ENCODE measurements at regions not wholly inside any gene's neighbourhood (a gene's known extent, or its start where the extent isn't known, plus 50 kb on each side); places are given as distances from the start of the nearest gene placed in this dataset.
A peak's percentile ranks its signal among the peaks of the same experiment; 100 is the strongest.
"Not testable (repeated sequence)": the region's sequence is repeated elsewhere in the genome, so short reads cannot be mapped to it uniquely, and the experiment has no call there.

- DNase-seq (ENCODE audit: low spot score), result no peak
Observed at GRCh38 chr18:1296237-1296636, 391.6 kb downstream of the ADCYAP1 start.

- no peak for DNase-seq (ENCODE audit: low spot score)
Observed at GRCh38 chr18:1302861-1303260, 398.2 kb downstream of the ADCYAP1 start.

- no peak for DNase-seq (ENCODE audit: low spot score)
Observed at GRCh38 chr18:1304392-1304992, 399.8 kb downstream of the ADCYAP1 start.

- no peak for DNase-seq (ENCODE audit: low spot score)
Observed at GRCh38 chr18:1306641-1307040, 402.0 kb downstream of the ADCYAP1 start.

GRCh38 chr18:1308686-1309085 is 404.0 kb downstream of the ADCYAP1 start:
- DNase-seq (ENCODE audit: low spot score), result no peak

GRCh38 chr18:1311376-1311775 is 406.7 kb downstream of the ADCYAP1 start:
- DNase-seq (ENCODE audit: low spot score), result no peak

GRCh38 chr18:1335345-1335744 is 430.7 kb downstream of the ADCYAP1 start:
- not testable (repeated sequence) for DNase-seq (ENCODE audit: low spot score)

GRCh38 chr18:1350931-1351450 is 446.3 kb downstream of the ADCYAP1 start:
- DNase-seq (ENCODE audit: low spot score), result no peak

GRCh38 chr18:1353025-1353424 is 448.4 kb downstream of the ADCYAP1 start:
- DNase-seq (ENCODE audit: low spot score), result no peak

- no peak for DNase-seq (ENCODE audit: low spot score)
Observed at GRCh38 chr18:1357724-1358123, 453.1 kb downstream of the ADCYAP1 start.

GRCh38 chr18:1361936-1362335 is 457.3 kb downstream of the ADCYAP1 start:
- DNase-seq (ENCODE audit: low spot score), result no peak

GRCh38 chr18:1370552-1370951 is 465.9 kb downstream of the ADCYAP1 start:
- DNase-seq (ENCODE audit: low spot score), result no peak

GRCh38 chr18:1371724-1372123 is 467.1 kb downstream of the ADCYAP1 start:
- no peak for DNase-seq (ENCODE audit: low spot score)

- DNase-seq (ENCODE audit: low spot score), result no peak
Observed at GRCh38 chr18:1383465-1383864, 478.8 kb downstream of the ADCYAP1 start.

- DNase-seq (ENCODE audit: low spot score), result not testable (repeated sequence)
Observed at GRCh38 chr18:1388468-1388867, 483.8 kb downstream of the ADCYAP1 start.

- DNase-seq (ENCODE audit: low spot score), result peak; percentile 1
Observed at GRCh38 chr18:1392046-1392445, 487.4 kb downstream of the ADCYAP1 start.

GRCh38 chr18:1392865-1393734 is 488.4 kb downstream of the ADCYAP1 start:
- no peak for DNase-seq (ENCODE audit: low spot score)

- no peak for DNase-seq (ENCODE audit: low spot score)
Observed at GRCh38 chr18:1393929-1394328, 489.3 kb downstream of the ADCYAP1 start.

- DNase-seq (ENCODE audit: low spot score), result no peak
Observed at GRCh38 chr18:1394426-1394825, 489.8 kb downstream of the ADCYAP1 start.

GRCh38 chr18:1394966-1395365 is 490.3 kb downstream of the ADCYAP1 start:
- no peak for DNase-seq (ENCODE audit: low spot score)

- DNase-seq (ENCODE audit: low spot score), result no peak
Observed at GRCh38 chr18:1408376-1408775, 503.7 kb downstream of the ADCYAP1 start.

GRCh38 chr18:1412655-1413322 is 508.1 kb downstream of the ADCYAP1 start:
- no peak for DNase-seq (ENCODE audit: low spot score)

- no peak for DNase-seq (ENCODE audit: low spot score)
Observed at GRCh38 chr18:1413323-1413675, 508.6 kb downstream of the ADCYAP1 start.

All from SW480 (cell line).